Cardiac septum (tissue), 1 donor: ENCODE measurements at regions not wholly inside any gene's neighbourhood (a gene's known extent, or its start where the extent isn't known, plus 50 kb on each side); places are given as distances from the start of the nearest gene placed in this dataset.

Experiments used
- DNase-seq: peaks from one replicate; pipeline ENCODE4 v3.0.0-alpha.2; 2020; ENCODE audit warnings: low spot score
- intact Hi-C: fragments of 100-400 bp; cut with DNase I; formaldehyde crosslinking; loops from one replicate; pipeline ENCODE4 v1.14.0; 2022
- donor health status: DM: no; HTN: no; CAD: no.

GRCh38 chr4:125498981-125499380, 184.2 kb downstream of the FAT4 start:
- intact Hi-C loops = no loop called here
- no peak for DNase-seq

- DNase-seq = no peak
- intact Hi-C loops = no loop called here
Observed at GRCh38 chr4:125501090-125501489, 186.3 kb downstream of the FAT4 start.

GRCh38 chr4:125501568-125501967, 186.8 kb downstream of the FAT4 start:
- intact Hi-C loops = no loop called here
- no peak for DNase-seq

GRCh38 chr4:125505621-125506020, 190.9 kb downstream of the FAT4 start:
- intact Hi-C loops = no loop called here
- no peak for DNase-seq

GRCh38 chr4:125507141-125507540, 192.4 kb downstream of the FAT4 start:
- no peak for DNase-seq
- intact Hi-C loops = no loop called here

- intact Hi-C loops = loop anchor here (10.0 kb wide), 1 partner anchor 197 kb away; the partner anchor contains the start of gene FAT4
Observed at GRCh38 chr4:125511715-125512114, 197.0 kb downstream of the FAT4 start.

GRCh38 chr4:125515016-125515415, 200.3 kb downstream of the FAT4 start:
- intact Hi-C loops = loop anchor here (10.0 kb wide), 1 partner anchor 200 kb away; the partner anchor contains the start of gene FAT4
- DNase-seq = no peak

More at GRCh38 chr4:125511715-125512114, 197.0 kb downstream of the FAT4 start:
- no peak for DNase-seq

GRCh38 chr4:125517831-125518230, 203.1 kb downstream of the FAT4 start:
- intact Hi-C loops = loop anchor here (10.0 kb wide), 1 partner anchor 203 kb away; the partner anchor contains the start of gene FAT4
- DNase-seq = no peak

GRCh38 chr4:125518281-125518680, 203.5 kb downstream of the FAT4 start:
- no peak for DNase-seq
- intact Hi-C loops = loop anchor here (10.0 kb wide), 1 partner anchor 203 kb away; the partner anchor contains the start of gene FAT4

GRCh38 chr4:125519371-125520146, 204.8 kb downstream of the FAT4 start:
- no peak for DNase-seq
- intact Hi-C loops = loop anchor here (10.0 kb wide), 1 partner anchor 205 kb away; the partner anchor contains the start of gene FAT4

- intact Hi-C loops = no loop called here
- DNase-seq = no peak
Observed at GRCh38 chr4:125520258-125520990, 205.7 kb downstream of the FAT4 start.

- DNase-seq = no peak
- intact Hi-C loops = no loop called here
Observed at GRCh38 chr4:125522588-125522987, 207.8 kb downstream of the FAT4 start.

- intact Hi-C loops = no loop called here
- no peak for DNase-seq
Observed at GRCh38 chr4:125522992-125523391, 208.2 kb downstream of the FAT4 start.

- no peak for DNase-seq
- intact Hi-C loops = no loop called here
Observed at GRCh38 chr4:125526420-125526819, 211.7 kb downstream of the FAT4 start.

GRCh38 chr4:125527681-125528080, 212.9 kb downstream of the FAT4 start:
- intact Hi-C loops = no loop called here
- DNase-seq = no peak

- no peak for DNase-seq
- intact Hi-C loops = no loop called here
Observed at GRCh38 chr4:125529071-125529470, 214.3 kb downstream of the FAT4 start.

GRCh38 chr4:125538670-125539069, 223.9 kb downstream of the FAT4 start:
- no peak for DNase-seq
- intact Hi-C loops = no loop called here

GRCh38 chr4:125539691-125540090, 224.9 kb downstream of the FAT4 start:
- intact Hi-C loops = no loop called here
- no peak for DNase-seq

GRCh38 chr4:125541836-125542385, 227.2 kb downstream of the FAT4 start:
- intact Hi-C loops = no loop called here
- no peak for DNase-seq

- no peak for DNase-seq
- intact Hi-C loops = no loop called here
Observed at GRCh38 chr4:125546272-125546671, 231.5 kb downstream of the FAT4 start.
